ENCODE measurements at regions not wholly inside any gene's neighbourhood (a gene's known extent, or its start where the extent isn't known, plus 50 kb on each side); places are given as distances from the start of the nearest gene placed in this dataset.
A peak's percentile ranks its signal among the peaks of the same experiment; 100 is the strongest.
"Not testable (repeated sequence)": the region's sequence is repeated elsewhere in the genome, so short reads cannot be mapped to it uniquely, and the experiment has no call there.

DNA sequence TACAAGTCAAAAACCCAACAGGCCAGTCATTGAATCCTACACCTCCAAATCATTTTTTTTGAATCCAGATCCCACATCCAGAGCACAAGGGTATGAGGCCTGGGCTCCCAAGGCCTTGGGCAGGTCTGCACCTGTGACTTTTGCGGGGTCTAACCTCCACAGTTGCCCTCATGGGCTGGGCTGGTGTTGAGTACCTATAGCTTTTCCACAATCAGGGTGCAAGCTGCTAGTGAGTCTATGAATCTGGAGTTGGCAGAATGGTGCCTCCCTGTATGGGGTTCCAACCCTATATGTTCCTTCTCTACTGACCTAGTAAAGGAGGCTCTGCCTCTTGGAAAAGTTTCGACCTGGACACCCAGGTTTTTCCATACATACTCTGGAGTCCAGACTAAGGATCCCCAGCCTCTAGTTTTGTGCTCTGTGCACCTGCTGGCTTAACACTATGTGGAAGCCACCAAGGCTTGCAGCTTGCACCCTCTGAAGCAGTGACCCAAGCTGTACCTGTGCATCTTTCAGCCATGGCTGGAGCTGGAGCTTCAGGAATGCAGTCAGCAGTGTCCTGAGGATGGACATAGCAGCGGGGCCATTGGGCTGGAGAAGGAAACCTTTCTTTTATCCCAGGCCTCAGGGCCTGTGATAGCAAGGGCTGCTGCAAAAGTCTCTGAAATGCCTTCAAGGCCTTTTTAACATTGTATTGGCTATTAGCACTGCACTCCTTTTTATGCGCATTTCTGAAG, 233.6 kb downstream of the CWH43 start:
- in situ Hi-C loops (cut with HindIII; ENCODE audit: low sequenced_read_pairs), result not testable (repeated sequence)

DNA sequence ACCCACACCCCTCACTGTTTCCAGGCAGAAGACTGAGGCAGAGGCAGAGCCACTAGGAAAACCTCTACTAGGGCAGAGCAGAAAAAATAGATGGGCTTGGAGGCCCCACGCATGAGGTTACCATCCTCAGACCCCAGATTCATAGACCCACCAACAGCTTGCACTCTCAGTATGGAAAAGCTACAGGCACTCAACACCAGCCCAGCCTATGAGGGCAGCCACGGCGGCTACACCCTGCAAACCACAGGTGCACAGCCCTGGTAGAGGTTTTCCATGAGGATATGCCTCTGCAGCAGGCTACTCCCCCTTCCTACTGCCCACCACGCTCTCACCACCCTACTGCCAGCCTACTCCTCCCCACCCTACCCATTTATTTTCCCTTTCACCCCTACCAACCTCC, 235.1 kb downstream of the CWH43 start:
- in situ Hi-C loops (cut with HindIII; ENCODE audit: low sequenced_read_pairs), result no loop called here
- no peak for DNase-seq (ENCODE audit: low spot score)

More for the DNA sequence above, 233.6 kb downstream of the CWH43 start:
- DNase-seq (ENCODE audit: low spot score), result not testable (repeated sequence)

DNA sequence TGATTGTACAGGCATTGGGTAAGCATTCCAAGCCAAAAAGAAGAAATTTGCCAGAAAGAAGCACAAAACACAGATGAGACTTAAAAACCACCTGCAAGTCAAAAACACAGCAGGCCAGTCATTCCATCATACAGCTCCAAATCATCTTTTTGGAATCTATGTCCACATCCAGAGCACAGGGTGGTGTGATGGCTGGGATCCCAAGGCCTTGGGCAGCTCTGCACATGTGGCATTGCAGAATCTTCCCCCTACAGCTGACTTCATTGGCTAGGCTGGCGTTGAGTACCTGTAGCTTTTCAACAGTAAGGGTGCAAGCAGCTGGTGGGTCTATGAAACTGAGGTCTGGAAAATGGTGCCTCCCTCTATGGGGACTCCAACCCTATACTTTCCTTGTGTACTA, 236.7 kb downstream of the CWH43 start:
- in situ Hi-C loops (cut with HindIII; ENCODE audit: low sequenced_read_pairs); DNase-seq (ENCODE audit: low spot score): not testable (repeated sequence)

DNA sequence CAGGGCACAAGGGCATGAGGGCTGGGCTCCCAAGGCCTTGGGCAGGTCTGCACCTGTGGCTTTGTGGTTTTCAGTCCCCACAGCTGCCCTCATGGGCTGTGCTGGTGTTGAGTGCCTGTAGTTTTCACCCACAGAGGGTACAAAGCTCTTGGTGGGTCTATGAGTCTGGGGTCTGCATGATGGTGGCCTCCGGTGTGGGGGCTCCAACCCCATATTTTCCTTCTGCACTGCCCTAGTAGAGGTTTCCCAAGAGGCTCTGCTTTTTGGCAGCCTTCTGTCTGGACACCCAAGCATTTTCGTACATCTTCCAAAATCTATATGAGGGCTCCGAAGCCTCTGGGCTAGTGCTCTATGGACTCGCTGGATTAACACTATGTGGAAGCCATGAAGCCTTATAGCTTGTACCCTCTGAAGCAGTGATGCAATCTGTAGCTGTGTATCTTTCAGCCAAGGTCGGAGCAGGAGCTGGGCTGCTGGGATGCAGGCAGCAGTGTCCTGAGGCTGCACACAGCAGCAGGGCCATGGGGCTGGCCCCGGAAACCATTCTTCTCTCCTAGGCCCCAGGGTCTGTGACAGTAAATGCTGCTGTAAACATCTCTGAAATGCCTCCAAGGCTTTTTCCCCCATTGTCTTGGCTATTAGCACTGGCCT, 240.3 kb downstream of the CWH43 start:
- in situ Hi-C loops (cut with HindIII; ENCODE audit: low sequenced_read_pairs); DNase-seq (ENCODE audit: low spot score): not testable (repeated sequence)

DNA sequence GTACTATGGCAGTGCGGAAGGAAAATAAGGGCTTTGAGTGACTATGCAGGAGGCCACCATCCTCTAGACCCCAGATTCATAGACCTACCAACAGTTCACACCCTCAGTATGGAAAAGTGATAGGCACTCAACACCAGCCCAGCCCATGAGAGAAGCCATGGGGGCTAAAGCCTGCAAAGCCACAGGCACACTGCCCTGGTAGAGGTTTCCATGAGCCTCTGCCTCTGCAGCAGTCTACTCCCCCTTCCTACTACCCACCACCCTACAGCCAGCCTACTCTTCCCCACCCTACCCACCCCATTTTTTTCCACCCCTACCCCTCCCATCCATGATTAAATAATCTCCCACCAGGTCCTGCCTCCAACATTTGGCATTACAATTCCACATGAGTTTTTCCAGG, 241.9 kb downstream of the CWH43 start:
- in situ Hi-C loops (cut with HindIII; ENCODE audit: low sequenced_read_pairs); DNase-seq (ENCODE audit: low spot score): not testable (repeated sequence)

DNA sequence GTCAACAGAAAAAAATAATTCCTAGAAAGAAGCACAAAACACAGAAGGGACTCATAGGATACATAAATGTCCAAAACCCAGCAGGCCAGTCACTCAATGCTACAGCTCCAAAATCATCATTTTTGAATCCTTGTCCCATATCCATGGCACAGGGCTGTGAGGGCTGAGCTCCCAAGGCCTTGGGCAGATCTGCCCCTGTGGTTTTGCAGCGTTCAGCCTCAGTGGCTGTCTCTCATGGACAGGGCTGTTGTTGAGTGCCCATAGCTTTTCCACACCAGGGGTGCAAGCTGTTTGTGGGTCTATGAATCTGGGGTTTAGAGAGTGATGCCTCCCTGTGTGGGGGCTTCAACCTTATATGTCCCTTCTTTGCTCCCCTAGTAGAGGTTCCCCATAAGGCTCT, 243.2 kb downstream of the CWH43 start:
- in situ Hi-C loops (cut with HindIII; ENCODE audit: low sequenced_read_pairs); DNase-seq (ENCODE audit: low spot score): not testable (repeated sequence)

DNA sequence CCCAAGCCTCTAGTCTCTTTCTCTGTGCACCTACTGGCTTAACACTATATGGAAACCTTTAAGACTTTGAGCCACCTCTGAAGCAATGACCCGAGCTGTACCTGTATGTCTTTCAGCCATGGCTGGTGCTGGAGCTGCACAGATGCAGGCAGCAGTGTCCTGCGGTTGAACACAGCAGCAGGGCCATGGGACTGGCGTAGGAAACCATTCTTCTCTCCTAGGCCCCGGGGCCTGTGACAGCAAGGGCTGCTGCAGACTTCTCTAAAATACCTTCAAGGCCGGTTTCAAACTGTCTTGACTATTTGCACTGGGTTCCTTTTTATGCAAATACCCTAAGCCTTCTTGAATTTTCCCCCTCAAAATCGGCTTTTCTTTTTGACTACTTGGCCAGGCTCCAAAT, 243.6 kb downstream of the CWH43 start:
- in situ Hi-C loops (cut with HindIII; ENCODE audit: low sequenced_read_pairs); DNase-seq (ENCODE audit: low spot score): not testable (repeated sequence)

DNA sequence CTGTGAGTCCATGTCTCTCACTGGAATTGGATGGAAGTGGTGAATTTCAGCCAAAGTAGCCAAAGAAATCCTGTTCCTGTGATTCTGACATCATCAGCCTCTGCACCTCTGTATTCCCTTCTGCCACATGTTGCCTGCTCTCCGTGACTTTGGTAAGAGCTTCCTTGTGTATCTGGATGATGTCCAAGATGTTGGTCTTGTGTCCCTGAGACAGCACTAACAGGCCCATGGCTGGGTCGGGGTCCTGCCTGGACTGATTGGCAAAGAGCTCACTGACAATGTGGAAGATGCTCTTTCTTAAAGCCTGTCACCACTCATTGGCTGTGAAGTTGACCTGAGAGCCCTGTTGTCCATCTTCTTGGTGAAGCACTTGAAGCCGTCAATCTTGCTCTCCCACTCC, 247.3 kb downstream of the CWH43 start:
- in situ Hi-C loops (cut with HindIII; ENCODE audit: low sequenced_read_pairs); DNase-seq (ENCODE audit: low spot score): not testable (repeated sequence)

DNA sequence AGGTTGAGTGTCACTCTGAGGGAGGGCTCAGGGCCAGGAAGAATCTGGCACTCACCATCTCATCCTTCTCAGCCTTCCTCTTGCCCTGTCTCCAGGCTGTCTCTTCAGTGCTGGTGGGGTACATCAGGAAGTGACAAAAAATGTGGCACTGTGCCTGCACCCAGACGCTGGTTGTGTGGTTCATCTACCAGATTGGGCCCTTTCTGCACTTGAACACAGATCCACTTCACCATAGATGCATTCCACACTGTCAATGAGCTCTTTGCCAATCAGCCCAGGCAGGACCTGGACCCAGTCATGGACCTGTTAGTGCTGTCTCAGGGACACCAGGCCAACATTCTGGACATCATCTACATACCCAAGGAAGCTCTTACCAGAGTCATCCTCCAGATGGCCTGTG, 247.7 kb downstream of the CWH43 start:
- DNase-seq (ENCODE audit: low spot score); in situ Hi-C loops (cut with HindIII; ENCODE audit: low sequenced_read_pairs): not testable (repeated sequence)

DNA sequence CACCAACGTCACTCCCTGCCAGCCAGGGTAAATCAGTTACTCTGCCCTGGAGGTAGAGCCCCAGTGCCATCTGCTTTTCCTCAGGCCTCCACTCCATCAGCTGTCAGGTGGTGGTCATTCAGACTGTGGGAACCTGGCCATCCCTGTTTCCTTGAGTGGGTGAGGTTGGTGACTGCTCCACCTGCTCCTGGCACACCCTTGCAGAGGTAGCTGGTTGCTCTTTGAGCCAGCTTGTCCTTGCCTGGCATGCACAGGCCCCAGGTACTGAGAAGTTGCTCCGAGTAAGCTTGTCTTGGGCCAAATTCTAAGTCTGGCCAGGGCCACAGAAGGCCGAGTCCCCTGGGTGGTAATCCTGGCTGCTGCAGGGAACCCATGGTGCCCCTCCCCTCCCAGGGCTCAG, 248.3 kb downstream of the CWH43 start:
- DNase-seq (ENCODE audit: low spot score); in situ Hi-C loops (cut with HindIII; ENCODE audit: low sequenced_read_pairs): not testable (repeated sequence)

DNA sequence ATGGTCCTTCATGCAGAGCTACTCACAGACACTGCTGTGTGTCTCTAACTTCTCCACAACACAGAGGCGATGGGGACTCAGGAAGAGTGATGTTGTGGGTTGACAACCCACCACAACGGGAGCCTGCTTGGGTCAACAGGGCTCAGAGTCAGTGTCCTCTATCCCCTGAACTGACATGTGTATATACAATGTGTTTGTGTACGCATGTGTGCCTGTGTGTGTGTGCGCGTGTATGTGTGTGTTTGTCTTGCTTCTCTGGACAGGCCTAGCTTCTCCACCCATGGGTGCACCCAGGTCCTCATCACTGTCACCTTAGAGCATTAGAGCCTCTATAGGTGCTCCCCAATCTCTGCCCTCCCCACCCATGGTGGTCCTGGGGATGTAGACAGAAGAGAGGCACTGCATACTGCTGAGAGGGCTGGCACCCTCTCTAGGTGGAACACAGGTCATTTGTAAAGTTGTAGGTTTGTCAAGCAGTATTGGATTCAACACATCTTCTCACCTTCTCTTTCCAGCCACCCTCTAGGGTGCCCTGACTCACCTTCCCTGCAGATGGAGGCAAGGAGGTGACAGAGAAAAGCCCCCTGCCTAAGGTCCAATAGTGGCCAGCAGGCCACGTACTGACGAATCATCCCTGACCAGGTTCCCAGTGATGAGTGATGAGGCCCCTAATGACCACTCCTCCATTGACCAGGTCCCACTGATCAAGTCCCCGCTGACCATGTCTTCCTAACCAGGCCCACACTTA, 249.5 kb downstream of the CWH43 start:
- in situ Hi-C loops (cut with HindIII; ENCODE audit: low sequenced_read_pairs); DNase-seq (ENCODE audit: low spot score): not testable (repeated sequence)

DNA sequence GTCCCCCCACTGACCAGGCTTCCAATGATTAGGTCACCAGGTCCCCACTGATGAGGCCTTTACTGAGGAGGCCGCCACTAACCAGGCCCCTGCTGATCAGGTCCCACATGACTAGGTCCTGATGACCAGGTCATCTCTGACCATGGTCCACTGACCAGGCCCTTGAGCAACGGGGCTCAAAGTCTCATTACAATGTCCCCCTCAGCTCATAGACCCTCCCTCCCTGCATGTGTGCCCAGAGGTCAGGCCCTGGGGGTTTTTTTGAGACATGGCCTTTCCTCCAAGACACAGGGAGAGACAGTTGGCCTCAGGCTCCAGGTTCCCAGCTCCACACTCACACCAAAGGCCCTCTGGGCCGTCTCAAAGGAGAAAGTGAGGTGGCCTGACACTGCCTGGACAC, 250.4 kb downstream of the CWH43 start:
- DNase-seq (ENCODE audit: low spot score); in situ Hi-C loops (cut with HindIII; ENCODE audit: low sequenced_read_pairs): not testable (repeated sequence)

DNA sequence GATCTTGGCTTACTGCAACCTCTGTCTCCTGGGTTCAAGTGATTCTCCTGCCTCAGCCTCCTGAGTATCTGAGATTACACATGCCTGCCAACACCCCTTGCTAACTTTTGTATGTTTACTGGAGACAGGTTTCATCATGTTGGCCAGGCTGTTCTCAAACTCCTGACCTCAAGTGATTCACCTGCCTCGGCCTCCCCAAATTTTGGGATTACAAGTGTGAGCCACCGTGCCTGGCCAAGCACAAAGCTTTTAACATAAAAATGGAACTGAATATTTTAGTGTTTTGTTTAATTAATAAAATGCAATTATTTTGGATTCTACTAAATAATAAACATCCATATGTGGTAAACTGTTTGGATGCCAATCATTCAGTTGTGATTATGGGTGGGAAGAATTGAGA, 255.2 kb downstream of the CWH43 start:
- in situ Hi-C loops (cut with HindIII; ENCODE audit: low sequenced_read_pairs); DNase-seq (ENCODE audit: low spot score): not testable (repeated sequence)

DNA sequence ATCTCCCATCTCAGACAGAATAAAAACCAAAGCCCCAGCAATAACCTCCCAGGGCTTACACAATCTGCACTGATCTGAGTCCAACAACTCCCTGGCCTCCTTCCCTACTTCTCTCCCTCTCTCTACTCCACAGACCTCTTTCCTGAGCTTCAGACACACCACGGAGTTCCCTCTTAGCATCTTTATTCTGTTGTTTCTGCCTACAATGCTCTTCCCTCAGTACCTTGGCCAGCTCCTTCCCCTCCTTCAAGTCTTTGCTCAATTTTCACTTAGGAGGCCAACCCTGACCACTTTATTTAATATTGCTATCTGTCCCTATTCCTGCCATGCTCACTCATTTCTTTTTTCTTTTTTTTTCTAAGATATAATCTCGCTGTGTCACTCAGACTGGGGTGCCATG, 276.7 kb downstream of the CWH43 start:
- in situ Hi-C loops (cut with HindIII; ENCODE audit: low sequenced_read_pairs); DNase-seq (ENCODE audit: low spot score): not testable (repeated sequence)

DNA sequence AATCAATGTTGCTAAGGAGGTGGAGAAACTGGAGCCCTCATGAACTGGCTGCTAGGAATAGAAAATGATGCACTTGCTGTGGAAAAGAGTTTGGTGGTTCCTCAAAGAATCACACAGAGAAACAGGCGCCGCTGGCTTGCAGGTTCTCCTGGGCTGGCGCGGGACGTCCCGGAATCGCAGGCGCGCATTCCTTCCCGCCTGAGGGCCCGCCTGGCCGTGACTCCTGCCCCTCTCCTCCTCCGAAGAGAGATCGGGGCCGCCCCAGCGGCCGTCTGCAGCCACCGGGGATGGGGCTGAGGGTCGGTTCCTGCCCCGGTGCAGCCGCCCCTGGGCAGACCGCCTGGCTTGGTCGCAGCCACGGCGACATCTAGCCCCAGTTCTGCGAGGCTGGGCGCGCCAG, 284.4 kb downstream of the CWH43 start:
- DNase-seq (ENCODE audit: low spot score); in situ Hi-C loops (cut with HindIII; ENCODE audit: low sequenced_read_pairs): not testable (repeated sequence)

DNA sequence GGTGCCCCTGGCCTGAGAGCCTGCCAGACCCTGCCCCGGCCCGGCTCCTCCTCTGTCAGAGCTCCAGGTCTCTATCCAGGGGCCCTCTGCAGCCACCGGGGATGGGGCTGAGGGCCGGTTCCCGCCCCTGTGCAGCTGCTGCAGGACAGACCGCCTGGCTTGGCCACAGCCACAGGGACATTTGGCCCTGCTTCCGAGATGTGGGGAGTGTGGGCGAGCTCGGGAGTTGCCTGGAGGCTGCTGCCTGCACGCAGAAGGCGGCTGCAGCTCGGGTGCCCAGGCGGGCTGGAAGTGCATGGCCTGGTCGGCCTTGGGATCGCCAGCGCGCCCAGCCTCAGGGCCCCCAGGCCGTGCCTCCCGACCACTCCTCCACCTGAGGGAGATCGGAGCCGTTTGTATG, 284.8 kb downstream of the CWH43 start:
- DNase-seq (ENCODE audit: low spot score); in situ Hi-C loops (cut with HindIII; ENCODE audit: low sequenced_read_pairs): not testable (repeated sequence)

DNA sequence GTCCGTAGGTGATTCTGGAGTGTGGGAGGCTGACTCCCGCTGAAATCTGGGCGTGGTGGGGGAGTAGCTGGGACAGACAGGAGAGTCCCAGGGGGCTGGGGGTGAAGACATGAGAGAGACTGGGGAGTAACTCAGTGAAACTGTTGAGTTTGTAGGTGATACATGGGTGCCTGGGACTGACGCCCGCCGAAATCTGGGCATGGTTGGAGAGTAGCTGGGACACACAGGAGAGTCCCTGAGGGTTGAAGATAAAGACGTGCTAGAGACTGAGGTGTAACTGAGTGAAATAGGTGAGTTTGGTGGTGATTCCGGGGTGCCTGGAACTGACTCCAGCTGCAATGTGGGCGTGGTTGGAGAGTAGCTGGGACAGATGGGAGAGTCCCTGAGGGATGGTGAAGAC, 299.8 kb downstream of the CWH43 start:
- in situ Hi-C loops (cut with HindIII; ENCODE audit: low sequenced_read_pairs); DNase-seq (ENCODE audit: low spot score): not testable (repeated sequence)

DNA sequence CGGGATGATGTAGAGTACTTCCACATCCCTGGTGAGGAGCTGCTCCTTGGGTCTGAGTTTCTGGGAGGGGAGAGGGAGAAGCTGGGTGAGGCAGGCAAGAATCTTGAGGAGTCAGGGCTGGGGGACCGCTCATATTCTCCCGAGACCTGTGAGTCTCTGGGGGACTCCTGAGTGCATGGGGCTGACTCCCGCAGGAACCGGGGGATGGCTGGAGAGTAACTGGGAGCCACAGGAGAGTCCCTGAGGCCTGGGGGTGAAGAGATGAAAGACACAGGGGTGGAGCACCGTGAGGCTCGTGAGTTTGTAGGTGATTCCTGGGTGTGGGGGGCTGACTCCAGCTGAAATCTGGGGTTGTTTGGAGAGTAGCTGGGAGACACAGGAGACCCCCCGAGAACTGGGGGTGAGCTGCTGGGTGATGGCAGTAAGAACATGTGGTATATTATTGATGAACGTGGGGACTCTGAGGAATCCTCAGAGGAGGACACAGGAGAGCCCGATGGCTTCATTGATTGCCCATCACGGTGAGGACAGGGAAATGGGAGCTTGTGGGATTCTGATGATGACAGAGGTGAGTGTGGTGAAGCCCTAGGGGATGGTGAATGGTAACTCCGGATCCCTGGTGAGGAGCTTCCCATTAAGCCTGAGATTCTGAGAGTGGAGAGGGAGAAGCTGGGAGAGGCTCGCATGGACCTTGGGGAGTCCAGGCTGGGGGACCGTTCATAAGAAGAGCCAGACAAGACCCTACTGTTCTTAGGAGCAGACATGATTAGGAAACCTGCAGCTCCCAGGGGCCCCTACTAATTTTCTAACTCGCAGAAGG, 301.1 kb downstream of the CWH43 start:
- DNase-seq (ENCODE audit: low spot score); in situ Hi-C loops (cut with HindIII; ENCODE audit: low sequenced_read_pairs): not testable (repeated sequence)

DNA sequence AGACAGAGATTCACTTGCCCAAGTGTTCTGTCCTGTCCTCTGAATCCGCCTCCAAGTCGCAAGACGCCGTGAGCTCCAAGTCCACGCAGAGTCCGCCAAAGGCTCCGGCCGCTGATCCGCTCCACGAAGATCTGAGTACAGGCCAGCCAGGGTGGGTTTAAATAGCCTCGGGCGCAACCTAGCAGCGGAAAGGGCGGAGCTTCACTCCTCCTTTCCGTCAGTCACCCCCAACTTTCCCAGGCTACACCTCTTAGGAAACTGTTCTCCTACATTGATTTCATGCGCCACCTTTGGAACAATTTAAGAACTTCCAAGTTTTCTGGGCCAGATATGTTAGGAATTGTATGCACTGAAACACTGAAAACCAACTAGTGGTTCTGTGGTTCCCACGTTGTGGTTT, 301.8 kb downstream of the CWH43 start:
- peak; percentile 9 for DNase-seq (ENCODE audit: low spot score)
- in situ Hi-C loops (cut with HindIII; ENCODE audit: low sequenced_read_pairs), result not testable (repeated sequence)
